ENCODE measurements at regions not wholly inside any gene's neighbourhood (a gene's known extent, or its start where the extent isn't known, plus 50 kb on each side); places are given as distances from the start of the nearest gene placed in this dataset.

DNA sequence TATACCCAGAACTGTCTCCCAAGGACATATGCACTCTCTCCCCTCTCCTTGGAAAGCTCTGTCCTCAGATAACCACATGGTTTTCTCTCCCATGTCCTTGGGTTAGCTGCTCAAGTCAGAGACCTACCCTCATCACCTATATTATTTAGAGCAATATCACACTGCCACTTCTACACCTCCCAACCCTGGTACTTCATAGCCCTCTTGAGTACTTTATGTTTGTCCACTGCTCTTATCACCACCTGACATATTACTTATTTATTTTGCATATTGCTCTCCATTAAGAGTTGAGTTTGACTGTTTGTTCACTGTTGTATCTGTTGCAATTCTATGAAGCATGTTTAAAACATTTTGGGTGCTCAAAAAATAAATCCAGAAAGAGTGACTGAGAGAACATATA is 126.3 kb upstream of the ATP1B1 start:
- no peak for ATAC-seq (ENCODE audit: poor library complexity)
- ChIA-PET CTCF (interaction anchor here (1.1 kb wide), 1 partner anchor 55 kb away, joined by 3 read pairs; no protein-coding TSS in a partner anchor), POLR2A (no interaction called here)
- H3K27ac ChIP-seq (ENCODE audit: low read depth in 1 of 2, low read length in 2 of 2) = no peak overlapping the region
- no peak overlapping the region for H3K27ac Mint-ChIP-seq
- H3K4me3 ChIP-seq (ENCODE audit: low read length) = no peak overlapping the region
- TF ChIP-seq, protein P1, sequence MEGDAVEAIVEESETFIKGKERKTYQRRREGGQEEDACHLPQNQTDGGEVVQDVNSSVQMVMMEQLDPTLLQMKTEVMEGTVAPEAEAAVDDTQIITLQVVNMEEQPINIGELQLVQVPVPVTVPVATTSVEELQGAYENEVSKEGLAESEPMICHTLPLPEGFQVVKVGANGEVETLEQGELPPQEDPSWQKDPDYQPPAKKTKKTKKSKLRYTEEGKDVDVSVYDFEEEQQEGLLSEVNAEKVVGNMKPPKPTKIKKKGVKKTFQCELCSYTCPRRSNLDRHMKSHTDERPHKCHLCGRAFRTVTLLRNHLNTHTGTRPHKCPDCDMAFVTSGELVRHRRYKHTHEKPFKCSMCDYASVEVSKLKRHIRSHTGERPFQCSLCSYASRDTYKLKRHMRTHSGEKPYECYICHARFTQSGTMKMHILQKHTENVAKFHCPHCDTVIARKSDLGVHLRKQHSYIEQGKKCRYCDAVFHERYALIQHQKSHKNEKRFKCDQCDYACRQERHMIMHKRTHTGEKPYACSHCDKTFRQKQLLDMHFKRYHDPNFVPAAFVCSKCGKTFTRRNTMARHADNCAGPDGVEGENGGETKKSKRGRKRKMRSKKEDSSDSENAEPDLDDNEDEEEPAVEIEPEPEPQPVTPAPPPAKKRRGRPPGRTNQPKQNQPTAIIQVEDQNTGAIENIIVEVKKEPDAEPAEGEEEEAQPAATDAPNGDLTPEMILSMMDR (IDR thresholded peaks at IDR 0.05) = no peak
- H3K36me3 Mint-ChIP-seq (ENCODE audit: low read depth) = no peaks in the 10 kb centered on the region
- no peaks in the 10 kb centered on the region for H3K36me3 ChIP-seq (ENCODE audit: insufficient read depth, low read length)
- H3K9me3 Mint-ChIP-seq = no peaks in the 10 kb centered on the region
- no peaks in the 10 kb centered on the region for H3K4me1 Mint-ChIP-seq (ENCODE audit: low read depth)
- no peaks in the 10 kb centered on the region for H3K27me3 Mint-ChIP-seq
- H3K4me1 ChIP-seq (ENCODE audit: insufficient read depth, low read length) = no peaks in the 10 kb centered on the region
- H3K27me3 ChIP-seq (ENCODE audit: control insufficient read depth in 1 of 2, insufficient read depth in 2 of 2, low read length in 2 of 2) = no peaks in the 10 kb centered on the region
- no peak for DNase-seq
- no peaks in the 10 kb centered on the region for H3K9me3 ChIP-seq (ENCODE audit: control insufficient read depth in 1 of 2, insufficient read depth in 1 of 2, low read length in 2 of 2)
- no peak overlapping the region for H3K4me3 Mint-ChIP-seq
- intact Hi-C loops (cut with DNase I, micrococcal nuclease) = no loop called here

DNA sequence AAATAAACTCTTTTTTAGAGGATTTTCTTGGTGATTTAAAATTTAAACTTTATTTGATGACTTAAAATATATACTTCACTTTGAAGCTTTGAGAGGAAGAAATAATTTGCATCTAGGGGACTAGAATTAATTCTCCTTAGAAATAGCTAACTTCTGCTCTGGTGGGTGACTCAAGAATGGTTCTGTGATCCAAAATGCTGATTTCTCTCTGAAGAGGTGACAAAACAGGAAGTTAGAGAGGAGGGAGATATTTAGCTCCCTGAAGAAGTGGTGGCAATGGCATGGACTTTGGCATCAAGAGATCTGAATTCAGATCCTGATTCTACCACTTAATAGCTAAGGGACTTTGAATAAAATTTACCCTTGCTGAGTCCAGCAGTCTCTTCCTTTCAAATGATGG is 125.8 kb upstream of the ATP1B1 start:
- Histone ChIP-seq H3K27me3 (ENCODE audit: control insufficient read depth in 1 of 2, insufficient read depth in 2 of 2, low read length in 2 of 2) (no peaks in the 10 kb centered on the region), H3K36me3 (ENCODE audit: insufficient read depth, low read length) (no peaks in the 10 kb centered on the region), H3K4me3 (ENCODE audit: low read length) (no peak overlapping the region), H3K9me3 (ENCODE audit: control insufficient read depth in 1 of 2, insufficient read depth in 1 of 2, low read length in 2 of 2) (no peaks in the 10 kb centered on the region), H3K4me1 (ENCODE audit: insufficient read depth, low read length) (no peaks in the 10 kb centered on the region), H3K27ac (ENCODE audit: low read depth in 1 of 2, low read length in 2 of 2) (no peak overlapping the region)
- H3K27ac Mint-ChIP-seq = no peak overlapping the region
- H3K9me3 Mint-ChIP-seq = no peaks in the 10 kb centered on the region
- H3K36me3 Mint-ChIP-seq (ENCODE audit: low read depth) = no peaks in the 10 kb centered on the region
- ChIA-PET CTCF (interaction anchor here (1.1 kb wide), 1 partner anchor 56 kb away, joined by 3 read pairs; no protein-coding TSS in a partner anchor), POLR2A (no interaction called here)
- DNase-seq (no peak), ATAC-seq (ENCODE audit: poor library complexity) (no peak)
- H3K4me3 Mint-ChIP-seq = no peak overlapping the region
- H3K27me3 Mint-ChIP-seq = no peaks in the 10 kb centered on the region
- intact Hi-C loops (cut with DNase I, micrococcal nuclease) = no loop called here
- TF ChIP-seq, protein P1 (IDR thresholded peaks at IDR 0.05) = no peak
- no peaks in the 10 kb centered on the region for H3K4me1 Mint-ChIP-seq (ENCODE audit: low read depth)

DNA sequence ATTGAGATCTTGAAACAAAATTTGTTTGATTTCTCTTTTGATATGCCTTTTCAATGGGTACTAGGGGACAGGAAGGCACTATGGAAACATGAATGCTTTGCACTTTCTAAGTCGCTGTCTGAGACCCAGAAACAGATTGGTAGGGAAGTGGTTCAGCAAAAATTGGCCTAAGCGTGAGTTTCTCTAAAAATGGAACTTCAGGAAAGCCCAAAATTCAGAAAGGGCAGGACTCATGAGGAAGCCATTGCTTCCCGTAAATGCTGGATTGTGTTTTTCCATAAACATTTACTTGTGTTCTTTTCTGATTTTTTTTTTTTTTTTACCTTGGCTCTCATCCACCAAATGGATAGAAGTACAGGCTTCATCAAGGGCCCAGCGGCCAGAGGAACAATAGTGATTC is 123.7 kb upstream of the ATP1B1 start:
- Histone ChIP-seq H3K4me3 (ENCODE audit: low read length) (no peak overlapping the region), H3K9me3 (ENCODE audit: control insufficient read depth in 1 of 2, insufficient read depth in 1 of 2, low read length in 2 of 2) (no peaks in the 10 kb centered on the region), H3K27ac (ENCODE audit: low read depth in 1 of 2, low read length in 2 of 2) (no peak overlapping the region), H3K27me3 (ENCODE audit: control insufficient read depth in 1 of 2, insufficient read depth in 2 of 2, low read length in 2 of 2) (no peaks in the 10 kb centered on the region), H3K4me1 (ENCODE audit: insufficient read depth, low read length) (no peaks in the 10 kb centered on the region), H3K36me3 (ENCODE audit: insufficient read depth, low read length) (no peaks in the 10 kb centered on the region)
- TF ChIP-seq, protein P1 (IDR thresholded peaks at IDR 0.05) = no peak
- intact Hi-C loops (cut with DNase I, micrococcal nuclease) = no loop called here
- Mint-ChIP-seq H3K9me3 (no peaks in the 10 kb centered on the region), H3K27ac (no peak overlapping the region), H3K36me3 (ENCODE audit: low read depth) (no peaks in the 10 kb centered on the region), H3K4me3 (no peak overlapping the region), H3K4me1 (ENCODE audit: low read depth) (no peaks in the 10 kb centered on the region), H3K27me3 (no peaks in the 10 kb centered on the region)
- DNase-seq (no peak), ATAC-seq (ENCODE audit: poor library complexity) (no peak)
- ChIA-PET POLR2A (no interaction called here), CTCF (no interaction called here)
